SK-N-SH treated with all-trans-retinoic acid at 6 μM for 48 hours (cell line): ENCODE measurements at regions not wholly inside any gene's neighbourhood (a gene's known extent, or its start where the extent isn't known, plus 50 kb on each side); places are given as distances from the start of the nearest gene placed in this dataset.
"Not testable (repeated sequence)": the region's sequence is repeated elsewhere in the genome, so short reads cannot be mapped to it uniquely, and the experiment has no call there.

Experiments
- ATAC-seq: fragments of 200-7000 bp; cut with Tn5 transposase; 3 replicates; pipeline ENCODE4 v1.9.1; 2020; ENCODE audit warnings: mild to moderate bottlenecking, moderate library complexity
- ARNTL ChIP-seq: fragments of 450-650 bp; formaldehyde crosslinking; IDR thresholded peaks from 2 replicates; pipeline ENCODE4 v1.5.0; 2020; ENCODE audit warnings: low read depth, mild to moderate bottlenecking, moderate library complexity, borderline replicate concordance
- BACH2 ChIP-seq: fragments of 250-450 bp; sonication (Bioruptor Pico); IDR thresholded peaks from 2 replicates; pipeline ENCODE4 v1.9.0; 2021; ENCODE audit warnings: mild to moderate bottlenecking, borderline replicate concordance
- ESRRG ChIP-seq: fragments of 250-450 bp; sonication (Bioruptor Pico); IDR thresholded peaks from 2 replicates; pipeline ENCODE4 v1.6.1; 2021; ENCODE audit warnings: mild to moderate bottlenecking
- GLIS3 ChIP-seq: fragments of 250-450 bp; sonication (Bioruptor Pico); IDR thresholded peaks from 2 replicates; pipeline ENCODE4 v1.5.0; 2020; ENCODE audit warnings: mild to moderate bottlenecking, moderate library complexity
- ISL1 ChIP-seq: fragments of 250-450 bp; sonication (Bioruptor Pico); IDR thresholded peaks from 2 replicates; pipeline ENCODE4 v2.1.2; 2022; ENCODE audit warnings: mild to moderate bottlenecking, moderate library complexity
- PPARA ChIP-seq: fragments of 250-450 bp; sonication (Bioruptor Pico); IDR thresholded peaks from 2 replicates; pipeline ENCODE4 v1.5.0; 2020; ENCODE audit warnings: mild to moderate bottlenecking, borderline replicate concordance
- RARB ChIP-seq: fragments of 250-450 bp; sonication (Bioruptor Pico); IDR thresholded peaks from 2 replicates; pipeline ENCODE4 v1.8.0; 2021; ENCODE audit warnings: mild to moderate bottlenecking, moderate library complexity
- SNAI2 ChIP-seq: fragments of 250-450 bp; sonication (Bioruptor Pico); IDR thresholded peaks from 2 replicates; pipeline ENCODE4 v1.5.0; 2020; ENCODE audit warnings: mild to moderate bottlenecking, moderate library complexity
- TOX ChIP-seq: fragments of 250-450 bp; sonication (Bioruptor Pico); IDR thresholded peaks from 2 replicates; pipeline ENCODE4 v1.8.0; 2021; ENCODE audit warnings: mild to moderate bottlenecking, moderate library complexity, borderline replicate concordance
- ZC3H10 ChIP-seq: fragments of 250-450 bp; sonication (Bioruptor Pico); IDR thresholded peaks from 2 replicates; pipeline ENCODE4 v1.5.1; 2021; ENCODE audit warnings: mild to moderate bottlenecking, moderate library complexity
- ZFP3 ChIP-seq: fragments of 250-450 bp; sonication (Bioruptor Pico); IDR thresholded peaks from 2 replicates; pipeline ENCODE4 v1.5.0; 2020; ENCODE audit warnings: mild to moderate bottlenecking, moderate library complexity
- ZNF565 ChIP-seq: fragments of 450-650 bp; formaldehyde crosslinking; conservative IDR thresholded peaks from 2 replicates; pipeline ENCODE4 v1.5.0; 2020; ENCODE audit warnings: low read depth, mild to moderate bottlenecking, moderate library complexity
- ZNF70 ChIP-seq: fragments of 450-650 bp; formaldehyde crosslinking; IDR thresholded peaks from 2 replicates; pipeline ENCODE4 v1.5.0; 2020; ENCODE audit warnings: mild to moderate bottlenecking, moderate library complexity
- TF ChIP-seq, protein P1 (sequence below): fragments of 250-450 bp; sonication (Bioruptor Pico); IDR thresholded peaks from 2 replicates; pipeline ENCODE4 v1.5.1; 2020; ENCODE audit warnings: low read depth, mild to moderate bottlenecking, moderate library complexity
- TF ChIP-seq, protein P2 (sequence below): fragments of 250-450 bp; sonication (Bioruptor Pico); IDR thresholded peaks from 2 replicates; pipeline ENCODE4 v1.5.0; 2020; ENCODE audit warnings: mild to moderate bottlenecking, moderate library complexity
- TF ChIP-seq, protein P3 (sequence below): fragments of 250-450 bp; sonication (Bioruptor Pico); IDR thresholded peaks from 2 replicates; pipeline ENCODE4 v1.5.1; 2021; ENCODE audit warnings: mild to moderate bottlenecking, moderate library complexity
- TF ChIP-seq, protein P4 (sequence below): fragments of 250-450 bp; sonication (Bioruptor Pico); IDR thresholded peaks from 2 replicates; pipeline ENCODE4 v1.8.0; 2021; ENCODE audit warnings: low read depth, mild to moderate bottlenecking, moderate library complexity, borderline replicate concordance
- TF ChIP-seq, protein P5 (sequence below): fragments of 250-450 bp; sonication (Bioruptor Pico); IDR thresholded peaks from 2 replicates; pipeline ENCODE4 v1.8.0; 2020; ENCODE audit warnings: mild to moderate bottlenecking, moderate library complexity, borderline replicate concordance

DNA sequence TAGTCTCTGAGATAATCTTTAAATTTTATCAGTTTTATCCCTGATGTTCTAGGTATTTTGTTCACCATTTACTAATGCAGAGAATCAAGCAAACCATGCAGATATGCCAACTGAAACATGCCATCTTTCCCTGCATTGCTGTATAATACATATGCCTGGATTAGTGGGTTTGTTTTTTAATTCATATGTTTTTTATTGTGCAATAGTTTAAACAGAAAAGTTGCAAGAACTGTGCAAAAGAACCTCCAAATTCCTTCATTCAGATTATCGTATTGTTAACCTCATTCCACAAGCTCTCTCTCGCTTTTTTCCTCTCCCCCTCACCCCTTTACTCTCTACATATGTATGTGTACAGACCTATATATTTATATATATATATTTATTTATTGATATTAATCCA is 244.6 kb downstream of the NKX6-1 start:
- no peak for TF ChIP-seq ZC3H10 (CRISPR knock-in tag)
- TF ChIP-seq, protein P1, sequence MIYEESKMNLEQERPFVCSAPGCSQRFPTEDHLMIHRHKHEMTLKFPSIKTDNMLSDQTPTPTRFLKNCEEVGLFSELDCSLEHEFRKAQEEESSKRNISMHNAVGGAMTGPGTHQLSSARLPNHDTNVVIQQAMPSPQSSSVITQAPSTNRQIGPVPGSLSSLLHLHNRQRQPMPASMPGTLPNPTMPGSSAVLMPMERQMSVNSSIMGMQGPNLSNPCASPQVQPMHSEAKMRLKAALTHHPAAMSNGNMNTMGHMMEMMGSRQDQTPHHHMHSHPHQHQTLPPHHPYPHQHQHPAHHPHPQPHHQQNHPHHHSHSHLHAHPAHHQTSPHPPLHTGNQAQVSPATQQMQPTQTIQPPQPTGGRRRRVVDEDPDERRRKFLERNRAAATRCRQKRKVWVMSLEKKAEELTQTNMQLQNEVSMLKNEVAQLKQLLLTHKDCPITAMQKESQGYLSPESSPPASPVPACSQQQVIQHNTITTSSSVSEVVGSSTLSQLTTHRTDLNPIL (CRISPR knock-in tag), result no peak
- TF ChIP-seq, protein P2, sequence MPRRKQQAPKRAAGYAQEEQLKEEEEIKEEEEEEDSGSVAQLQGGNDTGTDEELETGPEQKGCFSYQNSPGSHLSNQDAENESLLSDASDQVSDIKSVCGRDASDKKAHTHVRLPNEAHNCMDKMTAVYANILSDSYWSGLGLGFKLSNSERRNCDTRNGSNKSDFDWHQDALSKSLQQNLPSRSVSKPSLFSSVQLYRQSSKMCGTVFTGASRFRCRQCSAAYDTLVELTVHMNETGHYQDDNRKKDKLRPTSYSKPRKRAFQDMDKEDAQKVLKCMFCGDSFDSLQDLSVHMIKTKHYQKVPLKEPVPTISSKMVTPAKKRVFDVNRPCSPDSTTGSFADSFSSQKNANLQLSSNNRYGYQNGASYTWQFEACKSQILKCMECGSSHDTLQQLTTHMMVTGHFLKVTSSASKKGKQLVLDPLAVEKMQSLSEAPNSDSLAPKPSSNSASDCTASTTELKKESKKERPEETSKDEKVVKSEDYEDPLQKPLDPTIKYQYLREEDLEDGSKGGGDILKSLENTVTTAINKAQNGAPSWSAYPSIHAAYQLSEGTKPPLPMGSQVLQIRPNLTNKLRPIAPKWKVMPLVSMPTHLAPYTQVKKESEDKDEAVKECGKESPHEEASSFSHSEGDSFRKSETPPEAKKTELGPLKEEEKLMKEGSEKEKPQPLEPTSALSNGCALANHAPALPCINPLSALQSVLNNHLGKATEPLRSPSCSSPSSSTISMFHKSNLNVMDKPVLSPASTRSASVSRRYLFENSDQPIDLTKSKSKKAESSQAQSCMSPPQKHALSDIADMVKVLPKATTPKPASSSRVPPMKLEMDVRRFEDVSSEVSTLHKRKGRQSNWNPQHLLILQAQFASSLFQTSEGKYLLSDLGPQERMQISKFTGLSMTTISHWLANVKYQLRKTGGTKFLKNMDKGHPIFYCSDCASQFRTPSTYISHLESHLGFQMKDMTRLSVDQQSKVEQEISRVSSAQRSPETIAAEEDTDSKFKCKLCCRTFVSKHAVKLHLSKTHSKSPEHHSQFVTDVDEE (CRISPR knock-in tag), result no peak
- TF ChIP-seq TOX, result no peak
- no peak for TF ChIP-seq ISL1
- no peak for TF ChIP-seq SNAI2 (CRISPR knock-in tag)
- TF ChIP-seq ESRRG (CRISPR knock-in tag), result no peak
- no peak for TF ChIP-seq ZNF70 (CRISPR knock-in tag)
- no peak for TF ChIP-seq PPARA
- no peak for TF ChIP-seq BACH2 (CRISPR knock-in tag)
- TF ChIP-seq ZNF565 (CRISPR knock-in tag), result no peak
- no peak for TF ChIP-seq ARNTL
- no peak for TF ChIP-seq RARB (CRISPR knock-in tag)
- no peak for ATAC-seq

DNA sequence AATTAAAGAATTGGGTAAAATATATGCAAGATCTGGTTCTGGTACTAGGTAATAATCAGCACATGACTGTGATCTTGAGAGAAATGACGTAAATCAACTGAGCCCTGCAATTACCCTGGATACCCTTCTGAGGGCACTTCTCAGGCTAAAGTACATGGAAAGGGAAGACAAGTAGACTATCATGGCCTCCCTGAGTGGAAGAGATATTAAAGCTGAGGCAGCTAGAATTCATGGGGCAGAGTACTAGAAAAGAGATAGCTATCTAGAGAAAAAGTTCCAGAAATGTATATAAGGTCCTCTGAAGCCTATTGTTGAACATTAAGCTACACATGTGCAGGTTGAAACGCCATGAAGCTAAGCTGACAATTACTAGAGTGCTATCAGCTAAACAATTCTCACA is 249.6 kb downstream of the NKX6-1 start:
- no peak for ATAC-seq
- no peak for TF ChIP-seq GLIS3 (CRISPR knock-in tag)
- TF ChIP-seq, protein P3, sequence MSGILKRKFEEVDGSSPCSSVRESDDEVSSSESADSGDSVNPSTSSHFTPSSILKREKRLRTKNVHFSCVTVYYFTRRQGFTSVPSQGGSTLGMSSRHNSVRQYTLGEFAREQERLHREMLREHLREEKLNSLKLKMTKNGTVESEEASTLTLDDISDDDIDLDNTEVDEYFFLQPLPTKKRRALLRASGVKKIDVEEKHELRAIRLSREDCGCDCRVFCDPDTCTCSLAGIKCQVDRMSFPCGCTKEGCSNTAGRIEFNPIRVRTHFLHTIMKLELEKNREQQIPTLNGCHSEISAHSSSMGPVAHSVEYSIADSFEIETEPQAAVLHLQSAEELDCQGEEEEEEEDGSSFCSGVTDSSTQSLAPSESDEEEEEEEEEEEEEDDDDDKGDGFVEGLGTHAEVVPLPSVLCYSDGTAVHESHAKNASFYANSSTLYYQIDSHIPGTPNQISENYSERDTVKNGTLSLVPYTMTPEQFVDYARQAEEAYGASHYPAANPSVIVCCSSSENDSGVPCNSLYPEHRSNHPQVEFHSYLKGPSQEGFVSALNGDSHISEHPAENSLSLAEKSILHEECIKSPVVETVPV (CRISPR knock-in tag), result no peak
- TF ChIP-seq, protein P4, sequence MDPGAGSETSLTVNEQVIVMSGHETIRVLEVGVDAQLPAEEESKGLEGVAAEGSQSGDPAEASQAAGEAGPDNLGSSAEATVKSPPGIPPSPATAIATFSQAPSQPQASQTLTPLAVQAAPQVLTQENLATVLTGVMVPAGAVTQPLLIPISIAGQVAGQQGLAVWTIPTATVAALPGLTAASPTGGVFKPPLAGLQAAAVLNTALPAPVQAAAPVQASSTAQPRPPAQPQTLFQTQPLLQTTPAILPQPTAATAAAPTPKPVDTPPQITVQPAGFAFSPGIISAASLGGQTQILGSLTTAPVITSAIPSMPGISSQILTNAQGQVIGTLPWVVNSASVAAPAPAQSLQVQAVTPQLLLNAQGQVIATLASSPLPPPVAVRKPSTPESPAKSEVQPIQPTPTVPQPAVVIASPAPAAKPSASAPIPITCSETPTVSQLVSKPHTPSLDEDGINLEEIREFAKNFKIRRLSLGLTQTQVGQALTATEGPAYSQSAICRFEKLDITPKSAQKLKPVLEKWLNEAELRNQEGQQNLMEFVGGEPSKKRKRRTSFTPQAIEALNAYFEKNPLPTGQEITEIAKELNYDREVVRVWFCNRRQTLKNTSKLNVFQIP (CRISPR knock-in tag), result no peak
- TF ChIP-seq RARB (CRISPR knock-in tag), result no peak
- no peak for TF ChIP-seq ZFP3 (CRISPR knock-in tag)
- TF ChIP-seq, protein P1 (CRISPR knock-in tag), result no peak
- TF ChIP-seq, protein P5, sequence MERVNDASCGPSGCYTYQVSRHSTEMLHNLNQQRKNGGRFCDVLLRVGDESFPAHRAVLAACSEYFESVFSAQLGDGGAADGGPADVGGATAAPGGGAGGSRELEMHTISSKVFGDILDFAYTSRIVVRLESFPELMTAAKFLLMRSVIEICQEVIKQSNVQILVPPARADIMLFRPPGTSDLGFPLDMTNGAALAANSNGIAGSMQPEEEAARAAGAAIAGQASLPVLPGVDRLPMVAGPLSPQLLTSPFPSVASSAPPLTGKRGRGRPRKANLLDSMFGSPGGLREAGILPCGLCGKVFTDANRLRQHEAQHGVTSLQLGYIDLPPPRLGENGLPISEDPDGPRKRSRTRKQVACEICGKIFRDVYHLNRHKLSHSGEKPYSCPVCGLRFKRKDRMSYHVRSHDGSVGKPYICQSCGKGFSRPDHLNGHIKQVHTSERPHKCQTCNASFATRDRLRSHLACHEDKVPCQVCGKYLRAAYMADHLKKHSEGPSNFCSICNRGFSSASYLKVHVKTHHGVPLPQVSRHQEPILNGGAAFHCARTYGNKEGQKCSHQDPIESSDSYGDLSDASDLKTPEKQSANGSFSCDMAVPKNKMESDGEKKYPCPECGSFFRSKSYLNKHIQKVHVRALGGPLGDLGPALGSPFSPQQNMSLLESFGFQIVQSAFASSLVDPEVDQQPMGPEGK (CRISPR knock-in tag), result no peak
- no peak for TF ChIP-seq ESRRG (CRISPR knock-in tag)

DNA sequence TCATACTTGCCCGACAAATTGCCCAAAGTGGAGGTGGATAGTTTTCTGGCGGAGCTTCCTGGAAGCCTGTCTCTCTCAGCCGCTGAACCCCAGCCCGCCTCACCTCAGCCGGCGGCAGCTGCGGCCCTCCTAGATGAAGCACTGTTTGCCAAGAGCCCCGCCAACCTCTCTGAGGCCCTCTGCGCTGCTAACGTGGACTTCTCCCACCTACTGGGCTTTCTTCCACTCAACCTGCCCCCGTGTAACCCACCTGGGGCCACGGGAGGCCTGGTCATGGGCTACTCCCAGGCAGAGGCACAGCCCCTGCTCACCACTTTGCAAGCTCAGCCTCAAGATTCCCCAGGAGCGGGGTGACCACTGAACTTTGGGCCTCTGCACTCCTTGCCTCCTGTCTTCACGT is 254.1 kb downstream of the NKX6-1 start:
- not testable (repeated sequence) for ATAC-seq

DNA sequence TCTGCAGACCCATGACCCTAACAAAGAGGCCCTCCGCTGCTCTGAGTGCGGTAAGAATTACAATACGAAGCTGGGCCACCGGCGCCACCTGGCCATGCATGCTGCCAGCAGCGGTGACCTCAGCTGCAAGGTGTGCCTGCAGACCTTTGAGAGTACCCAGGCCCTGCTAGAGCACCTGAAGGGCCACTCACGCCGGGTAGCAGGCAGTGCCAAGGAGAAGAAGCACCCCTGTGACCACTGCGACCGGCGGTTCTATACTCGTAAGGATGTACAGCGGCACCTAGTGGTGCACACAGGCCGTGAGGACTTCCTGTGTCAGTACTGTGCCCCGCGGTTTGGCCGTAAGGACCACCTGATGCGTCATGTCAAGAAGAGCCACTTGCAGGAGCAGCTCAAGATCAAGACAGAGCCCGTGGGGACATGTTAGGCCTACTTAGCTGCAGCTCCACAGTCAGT is 254.7 kb downstream of the NKX6-1 start:
- ATAC-seq, result not testable (repeated sequence)
